ENCODE measurements at regions not wholly inside any gene's neighbourhood (a gene's known extent, or its start where the extent isn't known, plus 50 kb on each side); places are given as distances from the start of the nearest gene placed in this dataset.

GRCh38 chr6:160891690-160892089, 99.9 kb upstream of the MAP3K4 start:
- H3K4me3 ChIP-seq, result no peak overlapping the region
- no peak overlapping the region for H3K27ac ChIP-seq

- no peak overlapping the region for H3K4me3 ChIP-seq
- no peak overlapping the region for H3K27ac ChIP-seq
Observed at GRCh38 chr6:160895562-160895961, 96.0 kb upstream of the MAP3K4 start.

DNA sequence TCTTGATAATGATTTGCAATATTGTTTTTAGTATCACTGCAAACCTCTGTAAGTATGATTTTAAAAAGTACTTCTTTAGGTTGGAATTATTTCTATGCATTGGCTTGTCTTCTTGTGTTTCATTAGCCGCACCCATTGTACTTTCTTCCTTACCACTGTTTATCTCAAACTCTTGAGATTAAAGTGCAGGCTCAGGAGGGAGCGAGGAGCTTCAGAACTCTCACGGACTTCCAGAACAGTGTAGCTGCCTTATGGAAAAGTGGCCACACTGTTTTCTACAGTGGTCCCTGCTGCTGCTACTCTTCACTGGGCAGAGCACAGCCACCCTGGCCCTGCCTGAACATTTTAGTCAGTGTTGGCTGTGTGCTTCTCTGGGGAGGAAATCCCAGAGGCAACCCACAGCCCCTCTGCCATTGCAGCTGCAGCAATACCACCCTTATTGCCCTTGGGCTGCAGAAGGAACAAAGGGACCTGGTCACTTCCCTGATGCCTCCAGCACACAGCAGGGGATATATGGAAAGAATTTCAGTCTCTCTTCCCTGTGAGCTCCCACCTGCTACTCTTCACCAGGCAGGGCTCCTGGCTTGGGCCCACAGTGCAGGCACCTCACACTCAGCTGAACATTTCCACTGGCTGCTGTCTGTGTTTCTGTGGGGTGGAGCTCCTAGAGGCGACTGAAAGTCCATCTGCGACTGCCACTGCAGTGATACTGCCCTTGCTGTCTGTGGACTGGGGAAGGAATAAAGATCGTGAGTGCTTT, 91.7 kb upstream of the MAP3K4 start:
- Histone ChIP-seq H3K4me3 (no peak overlapping the region), H3K27ac (no peak overlapping the region)

DNA sequence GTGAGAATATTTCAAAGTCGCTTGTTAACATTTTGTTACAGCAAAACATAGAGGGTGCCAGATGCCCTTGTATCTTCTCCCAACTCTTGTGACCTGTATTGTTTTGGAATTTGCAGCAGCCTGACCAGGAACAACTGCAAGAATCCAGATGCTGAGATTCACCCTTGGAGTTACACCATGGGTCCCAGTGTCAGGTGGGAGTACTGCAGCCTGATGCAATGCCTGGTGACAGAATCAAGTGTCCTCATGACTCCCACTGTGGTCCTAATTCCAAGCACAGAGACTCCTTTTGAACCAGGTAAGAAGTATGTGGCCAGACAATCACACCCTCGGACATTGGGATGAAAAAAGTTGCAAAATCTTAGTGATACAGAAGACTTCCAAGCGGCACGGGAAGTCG, 79.6 kb upstream of the MAP3K4 start:
- Histone ChIP-seq H3K27ac (no peak overlapping the region), H3K4me3 (no peak overlapping the region)

DNA sequence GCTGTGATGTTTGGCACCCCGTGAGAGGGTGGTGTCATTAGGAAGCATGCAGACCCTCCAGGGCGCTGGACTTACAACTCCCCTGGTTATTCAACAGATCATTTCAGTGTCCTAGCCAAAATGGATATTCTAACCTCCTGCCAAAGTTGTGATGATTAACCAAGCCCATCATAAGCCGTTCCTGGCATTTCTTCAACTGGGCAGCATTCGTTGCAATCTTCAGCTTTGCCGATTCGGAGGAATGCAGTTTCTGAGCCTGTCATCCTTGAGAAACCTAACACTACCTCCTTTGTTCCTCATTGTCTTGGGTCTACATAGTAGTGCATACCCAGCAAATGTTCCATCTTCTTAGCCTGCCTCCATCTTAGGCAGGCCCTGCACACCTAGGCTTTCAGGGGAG, 79.2 kb upstream of the MAP3K4 start:
- no peak overlapping the region for H3K27ac ChIP-seq
- H3K4me3 ChIP-seq, result no peak overlapping the region

- Histone ChIP-seq H3K27ac (no peak overlapping the region), H3K4me3 (no peak overlapping the region)
Observed at GRCh38 chr6:160917572-160917971, 74.0 kb upstream of the MAP3K4 start.

DNA sequence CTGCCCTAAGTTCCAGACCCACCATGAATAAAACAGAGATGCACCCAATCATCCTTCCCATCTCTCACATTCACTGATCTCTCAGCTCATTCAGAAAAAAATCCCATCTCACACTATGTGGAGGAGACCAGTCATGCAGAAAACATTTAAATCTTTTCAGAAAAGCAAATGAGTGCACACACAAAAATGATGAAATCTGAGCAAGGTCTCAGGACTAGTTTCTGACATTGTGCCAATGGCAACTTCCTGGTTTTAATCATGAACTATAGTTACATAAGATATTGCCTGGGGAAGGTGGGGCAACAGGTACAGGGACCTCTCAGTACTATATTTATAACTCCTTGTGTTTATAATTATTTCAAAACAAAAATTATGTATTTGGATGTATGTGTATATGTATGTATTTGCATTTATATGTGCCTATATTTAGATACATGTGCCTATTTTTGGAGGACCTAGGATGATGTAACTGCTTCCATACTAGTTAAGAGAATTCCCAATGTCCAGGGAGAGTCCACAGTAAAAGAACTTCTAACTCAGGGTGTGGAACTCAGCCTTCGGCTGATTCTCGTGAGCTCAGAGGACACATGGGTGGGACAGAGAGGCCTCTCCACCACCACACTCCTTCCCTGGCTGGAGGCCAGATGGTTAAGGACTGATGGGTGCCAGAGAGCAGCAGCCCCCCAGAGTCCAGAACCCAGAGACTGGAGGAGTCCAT, 71.7 kb upstream of the MAP3K4 start:
- Histone ChIP-seq H3K4me3 (no peak overlapping the region), H3K27ac (no peak overlapping the region)

- H3K4me3 ChIP-seq, result no peak overlapping the region
- H3K27ac ChIP-seq, result no peak overlapping the region
Observed at GRCh38 chr6:160921095-160921494, 70.5 kb upstream of the MAP3K4 start.

DNA sequence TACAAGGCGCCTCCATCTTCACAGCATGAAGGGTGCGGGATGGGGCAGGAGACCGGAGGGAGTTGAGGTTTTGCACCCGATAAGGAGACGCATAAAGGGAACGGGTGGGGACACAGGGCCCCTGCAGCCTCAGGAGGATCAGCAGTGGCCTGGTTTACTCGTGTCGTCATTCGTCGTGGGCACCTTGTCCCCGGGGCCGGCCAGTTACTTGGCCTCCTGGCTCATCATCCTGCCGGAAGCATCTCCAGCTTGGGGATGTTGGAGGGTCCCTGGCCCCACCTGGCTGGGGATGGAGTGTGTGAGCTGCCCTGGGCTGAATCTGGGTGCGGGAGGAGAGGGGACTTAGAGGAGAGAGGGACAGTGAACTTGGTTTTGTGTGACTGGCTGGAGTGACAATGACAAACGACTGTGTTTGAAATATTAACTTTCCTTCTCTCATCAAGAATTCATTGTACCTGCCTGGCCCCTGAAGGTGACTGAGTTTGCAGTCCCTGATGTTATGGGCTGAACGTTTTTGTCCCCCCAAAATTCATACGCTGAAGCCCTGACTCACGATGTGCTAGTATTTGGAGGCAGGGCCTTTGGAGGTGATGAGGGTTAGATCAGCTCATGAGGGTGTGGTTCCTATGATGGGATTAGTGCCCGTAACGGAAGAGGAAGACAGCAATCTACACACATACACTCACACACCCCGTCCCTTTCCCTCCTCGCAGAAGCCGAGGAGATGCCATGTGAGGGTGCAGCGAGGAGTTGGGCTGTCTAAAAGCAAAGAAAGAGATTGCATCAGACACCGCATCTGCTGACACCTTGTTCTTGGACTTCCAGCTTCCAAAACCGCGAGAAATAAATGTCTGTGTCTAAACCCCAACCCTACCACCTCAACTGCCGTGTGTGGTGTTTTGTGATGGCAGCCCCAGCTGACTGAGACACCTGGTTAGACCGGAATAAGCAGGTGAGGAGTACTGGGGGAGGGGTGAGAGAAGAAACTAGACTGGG, 65.0 kb upstream of the MAP3K4 start:
- Histone ChIP-seq H3K4me3 (no peak overlapping the region), H3K27ac (no peak overlapping the region)

DNA sequence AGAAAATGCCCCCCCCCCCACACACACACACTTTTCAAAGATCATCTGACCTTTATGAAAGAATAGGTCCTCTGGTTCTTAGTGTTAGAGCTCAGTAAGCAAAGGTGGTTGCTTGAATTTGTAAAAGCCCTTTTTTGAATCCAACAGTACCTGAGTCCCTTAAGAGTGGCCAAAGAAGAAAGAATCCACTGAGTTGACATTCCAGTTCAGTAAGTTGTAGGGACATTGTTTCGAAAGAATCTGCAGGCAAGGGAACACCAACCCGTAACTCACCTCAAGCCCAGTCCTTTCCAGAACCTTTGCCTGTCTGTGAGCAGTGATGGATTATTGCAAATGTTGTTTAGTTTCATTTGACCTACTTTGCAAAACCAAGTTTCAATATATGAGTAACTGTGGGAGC, 64.2 kb upstream of the MAP3K4 start:
- Histone ChIP-seq H3K4me3 (no peak overlapping the region), H3K27ac (no peak overlapping the region)

DNA sequence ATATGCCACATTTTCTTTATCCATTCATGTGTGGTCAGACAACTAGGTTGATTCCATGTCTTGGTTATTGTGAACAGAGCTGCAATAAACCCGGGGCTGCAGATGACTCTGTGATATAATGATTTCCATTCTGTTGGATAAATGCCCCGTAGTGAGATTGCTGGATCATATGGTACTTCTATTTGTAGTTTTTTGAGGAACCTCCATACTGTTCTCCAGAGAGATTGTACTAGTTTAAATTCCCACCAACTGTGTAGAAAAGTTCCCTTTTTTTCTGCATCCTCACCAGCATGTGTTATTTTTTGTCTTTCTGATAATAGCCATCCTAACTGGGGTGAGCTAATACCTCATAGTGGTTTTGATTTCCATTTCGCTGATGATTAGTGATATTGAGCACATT, 62.2 kb upstream of the MAP3K4 start:
- H3K4me3 ChIP-seq, result no peak overlapping the region
- no peak overlapping the region for H3K27ac ChIP-seq

DNA sequence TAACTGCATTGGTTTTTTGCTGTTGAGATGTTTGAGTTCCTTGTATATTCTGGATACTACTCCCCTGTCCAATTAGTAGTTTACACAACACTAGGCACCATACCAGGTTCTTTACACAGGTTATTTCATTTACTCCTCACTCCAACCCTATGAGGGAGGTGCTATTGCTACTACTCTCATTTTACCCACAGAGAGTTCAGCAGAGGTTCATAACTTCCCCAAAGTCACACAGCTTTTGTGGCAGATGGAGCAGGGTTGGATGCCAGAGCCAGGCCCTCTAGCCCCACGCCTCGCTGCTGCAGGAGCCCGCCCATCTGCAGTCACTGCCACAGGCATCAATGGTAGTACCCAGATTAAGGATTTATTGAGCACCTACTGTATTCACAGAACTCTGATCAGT, 61.7 kb upstream of the MAP3K4 start:
- Histone ChIP-seq H3K4me3 (no peak overlapping the region), H3K27ac (no peak overlapping the region)

DNA sequence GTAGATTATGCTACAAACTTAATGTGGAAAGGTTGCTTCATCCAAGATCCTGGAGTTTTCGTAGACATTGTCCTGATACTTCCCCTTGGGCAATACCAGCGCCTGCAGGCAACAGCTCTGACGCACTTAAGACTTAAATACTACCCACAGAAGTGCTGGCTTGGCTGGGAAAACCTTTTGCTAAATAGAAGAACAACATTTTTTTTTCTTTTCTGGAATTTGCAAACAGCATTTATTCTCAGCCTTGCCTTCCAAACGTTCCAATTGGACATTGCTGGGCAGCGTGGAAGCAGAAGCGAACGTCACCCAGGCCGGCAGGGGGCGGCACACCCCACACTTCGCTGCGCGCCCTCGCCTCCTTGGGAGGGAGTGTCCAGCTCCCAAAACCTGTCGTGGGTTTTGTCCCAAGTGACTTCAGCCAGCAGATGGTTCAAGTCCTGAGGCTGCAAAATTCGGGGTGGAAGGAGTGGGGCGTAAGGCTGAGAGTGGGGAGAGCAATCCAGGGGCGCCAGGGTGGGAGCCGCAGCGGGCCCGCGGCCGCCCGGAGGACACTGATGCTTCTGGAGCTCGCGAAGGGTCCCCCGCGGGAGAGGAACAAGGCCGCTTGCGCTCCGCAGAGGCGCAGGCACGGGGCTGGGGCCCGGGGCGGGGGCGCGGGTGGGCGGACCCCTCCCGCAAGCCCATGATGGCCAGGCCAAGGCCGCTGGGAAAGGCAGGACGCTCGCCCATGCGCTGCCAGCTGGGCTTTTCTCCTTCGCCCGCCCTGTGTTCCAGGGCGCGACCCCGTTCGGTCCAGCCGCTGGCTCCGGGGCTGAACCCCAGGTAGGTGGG, 60.8 kb upstream of the MAP3K4 start:
- Histone ChIP-seq H3K4me3 (peak overlapping the region; percentile 6 to 47 (median 31)), H3K27ac (peak overlapping the region in 13 of 21 experiments; percentile 6 to 70 (median 50))

DNA sequence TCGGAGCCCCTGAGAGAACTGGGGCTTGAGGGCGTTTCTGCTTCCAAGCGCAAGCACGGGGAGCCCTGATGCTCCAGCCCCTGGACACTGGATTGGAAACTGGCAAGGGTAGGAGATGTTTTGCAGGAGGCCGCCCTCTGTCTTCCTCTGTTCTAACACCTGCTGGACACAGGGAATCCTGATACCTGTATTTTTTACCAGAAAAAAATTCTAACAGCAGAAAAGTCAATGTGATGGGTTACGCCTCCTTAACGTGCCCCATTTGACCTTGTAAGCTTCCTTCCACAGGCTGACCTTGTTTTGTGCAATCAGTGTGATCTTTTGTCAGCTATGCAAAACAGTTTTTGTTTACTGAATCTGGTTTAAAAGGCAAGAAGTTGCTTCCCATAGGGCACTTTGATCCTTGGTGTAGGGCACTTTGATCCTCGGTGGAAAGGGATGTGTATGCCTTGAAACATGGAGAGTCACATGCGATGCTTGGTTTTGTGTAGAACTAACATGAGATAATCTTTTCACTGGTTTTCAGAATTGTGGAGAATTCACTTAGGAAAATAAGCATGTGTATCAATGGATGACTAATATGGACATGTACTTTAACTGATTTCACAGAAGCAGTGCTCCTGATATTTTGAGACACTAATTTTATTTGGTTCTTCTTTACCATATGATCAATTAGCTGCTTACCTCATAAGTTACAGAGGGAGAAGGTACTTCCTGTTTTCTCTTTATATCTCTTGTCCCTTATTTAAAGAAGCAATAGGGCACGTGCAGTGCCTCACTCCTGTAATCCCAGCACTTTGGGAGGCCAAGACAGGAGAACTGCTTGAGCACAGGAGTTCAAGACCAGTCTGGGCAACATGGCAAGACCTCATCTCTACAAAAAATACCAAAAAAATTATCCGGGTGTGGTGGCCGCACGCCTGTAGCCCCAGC, 59.9 kb upstream of the MAP3K4 start:
- peak overlapping the region; percentile 6 to 47 (median 31) for H3K4me3 ChIP-seq
- H3K27ac ChIP-seq, result peak overlapping the region in 12 of 21 experiments; percentile 25 to 70 (median 50)

GRCh38 chr6:160933256-160933655, 58.3 kb upstream of the MAP3K4 start:
- no peak overlapping the region for H3K27ac ChIP-seq
- H3K4me3 ChIP-seq, result no peak overlapping the region

- no peak overlapping the region for H3K27ac ChIP-seq
- no peak overlapping the region for H3K4me3 ChIP-seq
Observed at GRCh38 chr6:160934157-160934556, 57.4 kb upstream of the MAP3K4 start.

- no peak overlapping the region for H3K4me3 ChIP-seq
- no peak overlapping the region for H3K27ac ChIP-seq
Observed at GRCh38 chr6:160940197-160940596, 51.4 kb upstream of the MAP3K4 start.
